Memory B cell (primary cell): ENCODE measurements at regions not wholly inside any gene's neighbourhood (a gene's known extent, or its start where the extent isn't known, plus 50 kb on each side); places are given as distances from the start of the nearest gene placed in this dataset.
"Not testable (repeated sequence)": the region's sequence is repeated elsewhere in the genome, so short reads cannot be mapped to it uniquely, and the experiment has no call there.

ENCODE experiments used
- ATAC-seq: fragments of 150-1000 bp; cut with Tn5 transposase; 2 replicates; pipeline ENCODE4 v1.10.0; 2021; ENCODE audit warnings: low read depth, mild to moderate bottlenecking, moderate library complexity
- DNase-seq, 2 donors: peaks; one replicate each; pipeline ENCODE4 v3.0.0; 2022; ENCODE audit warnings: low spot score in 2 of 2
- H3K27ac Mint-ChIP-seq: one replicate; pipeline ENCODE4 v1.8.0; 2022; ENCODE audit warnings: mild to moderate bottlenecking, moderate library complexity, mixed read lengths
- H3K27me3 Mint-ChIP-seq: one replicate; pipeline ENCODE4 v1.8.0; 2022; ENCODE audit warnings: mixed read lengths
- H3K36me3 Mint-ChIP-seq: one replicate; pipeline ENCODE4 v1.8.0; 2022; ENCODE audit warnings: mild to moderate bottlenecking, mixed read lengths
- H3K4me1 Mint-ChIP-seq: one replicate; pipeline ENCODE4 v1.8.0; 2022; ENCODE audit warnings: mixed read lengths
- H3K4me3 Mint-ChIP-seq: one replicate; pipeline ENCODE4 v1.8.0; 2022; ENCODE audit warnings: mild to moderate bottlenecking, moderate library complexity, mixed read lengths
- H3K9me3 Mint-ChIP-seq: one replicate; pipeline ENCODE4 v1.8.0; 2022; ENCODE audit warnings: mixed read lengths

- Mint-ChIP-seq H3K4me3 (no peak overlapping the region), H3K36me3 (no peaks in the 10 kb centered on the region), H3K27me3 (no peaks in the 10 kb centered on the region), H3K9me3 (peaks cover 6% of the 10 kb centered on the region), H3K4me1 (no peaks in the 10 kb centered on the region), H3K27ac (no peak overlapping the region)
- ATAC-seq (no peak), DNase-seq (no peak)
Measured at GRCh38 chr14:84927096-84927827, 602.7 kb upstream of the FLRT2 start.

- DNase-seq (no peak), ATAC-seq (no peak)
- H3K27me3 Mint-ChIP-seq = no peaks in the 10 kb centered on the region
- H3K4me1 Mint-ChIP-seq = no peaks in the 10 kb centered on the region
- H3K36me3 Mint-ChIP-seq = no peaks in the 10 kb centered on the region
- H3K9me3 Mint-ChIP-seq = peaks cover 11% of the 10 kb centered on the region
- H3K4me3 Mint-ChIP-seq = no peak overlapping the region
- no peak overlapping the region for H3K27ac Mint-ChIP-seq
Measured at GRCh38 chr14:84929086-84929485, 600.9 kb upstream of the FLRT2 start.

DNA sequence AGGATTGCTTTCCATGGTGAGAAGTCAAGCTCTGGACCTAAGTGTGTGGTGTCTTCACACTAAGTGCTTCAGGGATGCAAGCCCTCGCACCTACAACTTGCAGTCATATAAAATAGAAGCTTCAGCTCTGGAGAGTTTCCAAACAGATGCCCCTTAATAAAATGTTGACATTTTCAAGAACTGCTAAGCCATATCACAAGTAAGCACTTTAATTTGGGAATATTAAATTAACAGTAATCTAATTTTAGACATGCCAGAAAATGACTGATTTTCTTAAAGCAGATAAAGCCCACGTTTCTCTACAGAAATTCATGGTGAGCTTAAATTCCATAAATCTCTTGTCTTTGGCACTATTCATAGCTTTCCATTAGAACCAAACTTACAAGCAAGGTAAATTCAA, 600.1 kb upstream of the FLRT2 start:
- H3K4me1 Mint-ChIP-seq = no peaks in the 10 kb centered on the region
- peaks cover 8% of the 10 kb centered on the region for H3K9me3 Mint-ChIP-seq
- H3K27ac Mint-ChIP-seq = no peak overlapping the region
- H3K27me3 Mint-ChIP-seq = no peaks in the 10 kb centered on the region
- no peak for ATAC-seq
- DNase-seq = no peak
- no peaks in the 10 kb centered on the region for H3K36me3 Mint-ChIP-seq
- H3K4me3 Mint-ChIP-seq = no peak overlapping the region

DNA sequence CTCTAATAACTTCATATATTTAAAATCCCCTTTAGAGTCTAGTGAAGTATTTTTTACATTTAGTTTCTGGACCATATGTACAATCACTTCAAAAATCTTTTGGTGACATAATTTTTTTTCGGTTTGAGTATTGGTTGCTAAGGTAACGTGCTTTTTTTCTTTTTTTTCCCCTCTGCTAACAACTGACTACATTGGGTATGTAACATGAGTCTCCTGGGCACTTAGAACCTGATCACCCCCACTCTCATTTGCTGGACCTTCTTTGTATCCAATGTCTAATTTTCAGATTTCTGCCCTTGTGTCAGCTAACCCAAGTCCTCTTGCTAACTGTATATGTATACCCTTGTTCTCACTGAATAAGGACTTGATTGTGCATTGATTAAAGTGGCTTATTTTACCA, 592.9 kb upstream of the FLRT2 start:
- Mint-ChIP-seq H3K27ac (no peak overlapping the region), H3K36me3 (no peaks in the 10 kb centered on the region), H3K4me1 (no peaks in the 10 kb centered on the region), H3K4me3 (no peak overlapping the region), H3K9me3 (peaks cover 25% of the 10 kb centered on the region), H3K27me3 (no peaks in the 10 kb centered on the region)
- ATAC-seq (no peak), DNase-seq (no peak)

GRCh38 chr14:84937449-84937848, 592.5 kb upstream of the FLRT2 start:
- H3K27me3 Mint-ChIP-seq = no peaks in the 10 kb centered on the region
- no peaks in the 10 kb centered on the region for H3K36me3 Mint-ChIP-seq
- H3K4me3 Mint-ChIP-seq = no peak overlapping the region
- DNase-seq (no peak), ATAC-seq (no peak)
- peaks cover 21% of the 10 kb centered on the region for H3K9me3 Mint-ChIP-seq
- no peaks in the 10 kb centered on the region for H3K4me1 Mint-ChIP-seq
- no peak overlapping the region for H3K27ac Mint-ChIP-seq

DNA sequence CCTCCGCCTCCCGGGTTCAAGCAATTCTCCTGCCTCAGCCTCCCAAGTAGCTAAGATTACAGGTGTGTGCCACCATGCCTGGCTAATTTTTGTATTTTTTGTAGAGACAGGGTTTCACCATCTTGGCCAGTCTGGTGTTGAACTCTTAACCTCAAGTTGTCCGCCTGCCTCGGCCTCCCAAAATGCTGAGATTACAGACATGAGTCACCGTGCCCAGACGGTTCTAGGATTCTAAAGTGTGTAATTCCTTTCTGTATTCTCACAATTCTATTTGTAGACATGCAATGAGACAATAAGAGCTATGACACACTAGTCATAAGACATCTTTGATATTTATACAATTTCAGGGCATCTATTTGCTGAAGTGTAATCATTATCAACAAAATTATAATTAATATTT, 585.0 kb upstream of the FLRT2 start:
- not testable (repeated sequence) for H3K27me3 Mint-ChIP-seq, H3K4me1 Mint-ChIP-seq, ATAC-seq, H3K9me3 Mint-ChIP-seq, H3K4me3 Mint-ChIP-seq, H3K36me3 Mint-ChIP-seq, H3K27ac Mint-ChIP-seq, DNase-seq

DNA sequence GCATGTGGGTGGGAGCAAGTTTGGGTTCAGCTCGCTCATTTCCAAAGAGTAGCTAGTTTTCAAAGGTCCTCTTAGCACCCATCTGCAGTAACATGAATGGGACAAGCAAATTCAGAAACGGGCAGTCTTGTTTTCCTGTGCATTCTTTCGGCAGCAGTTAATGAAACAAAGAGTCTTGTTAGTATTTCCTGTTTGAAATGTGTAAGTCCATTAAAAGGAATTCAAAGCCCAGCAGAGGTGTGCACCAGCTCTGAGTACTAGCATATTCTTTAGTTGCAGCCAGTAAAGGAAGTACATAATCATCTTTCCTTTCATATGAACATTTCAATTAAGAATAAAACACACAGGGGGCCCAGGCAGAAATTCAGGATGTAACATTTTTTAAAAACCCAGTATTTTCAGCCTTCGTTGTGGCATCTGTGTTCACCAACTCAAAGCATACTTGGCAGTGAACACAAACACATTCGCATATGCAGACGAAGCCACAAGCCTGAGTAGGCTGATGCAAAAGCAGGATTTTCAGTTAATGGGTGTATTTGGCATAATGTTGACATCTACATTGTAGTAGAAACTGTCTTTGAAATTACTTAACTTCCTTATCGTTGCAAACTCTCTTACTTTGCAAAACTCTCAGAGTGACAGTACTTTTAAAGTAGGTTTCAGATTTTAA, 570.0 kb upstream of the FLRT2 start:
- DNase-seq (no peak), ATAC-seq (no peak)
- Mint-ChIP-seq H3K27ac (no peak overlapping the region), H3K9me3 (peaks cover 15% of the 10 kb centered on the region), H3K36me3 (no peaks in the 10 kb centered on the region), H3K4me1 (no peaks in the 10 kb centered on the region), H3K4me3 (no peak overlapping the region), H3K27me3 (no peaks in the 10 kb centered on the region)

DNA sequence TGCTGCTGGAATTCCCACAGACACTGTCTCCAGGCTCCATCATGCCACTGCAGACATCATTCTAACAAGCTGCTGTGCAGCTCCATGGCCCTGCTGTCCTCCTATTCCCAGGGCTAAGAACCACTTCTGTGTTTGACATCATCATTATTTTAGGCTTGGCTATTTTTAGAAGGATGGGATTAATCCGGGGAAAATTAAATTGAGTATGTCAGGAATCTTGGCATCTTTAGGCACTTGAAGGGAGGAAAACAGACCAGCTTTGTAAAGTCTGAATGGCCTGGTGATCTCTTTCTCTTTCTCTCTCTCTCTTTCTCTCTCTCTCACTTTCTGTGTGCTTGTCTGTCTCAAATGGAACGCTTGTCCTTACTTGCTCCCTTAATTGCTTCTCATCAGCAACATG, 568.3 kb upstream of the FLRT2 start:
- DNase-seq (no peak), ATAC-seq (no peak)
- no peaks in the 10 kb centered on the region for H3K36me3 Mint-ChIP-seq
- H3K9me3 Mint-ChIP-seq = peaks cover 13% of the 10 kb centered on the region
- no peak overlapping the region for H3K27ac Mint-ChIP-seq
- no peaks in the 10 kb centered on the region for H3K27me3 Mint-ChIP-seq
- H3K4me3 Mint-ChIP-seq = no peak overlapping the region
- no peaks in the 10 kb centered on the region for H3K4me1 Mint-ChIP-seq

DNA sequence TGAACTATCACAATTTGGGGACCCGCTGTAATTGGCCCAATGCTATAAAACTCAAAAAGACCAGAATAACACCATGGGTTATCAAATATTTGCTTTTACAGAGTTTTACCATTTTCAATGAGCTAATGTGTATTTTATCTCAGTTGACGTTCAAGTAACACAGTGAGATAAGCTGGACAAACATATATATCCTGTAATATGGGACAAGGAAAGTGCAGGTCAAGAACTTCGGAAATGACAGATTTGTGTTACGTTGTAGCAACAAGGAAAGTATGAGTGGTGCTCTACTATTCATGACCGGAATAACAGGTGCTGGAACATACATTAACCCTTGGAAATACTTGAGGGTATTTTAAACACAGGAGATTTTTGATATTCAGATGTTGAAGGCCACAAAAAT, 566.4 kb upstream of the FLRT2 start:
- H3K27me3 Mint-ChIP-seq = no peaks in the 10 kb centered on the region
- no peak overlapping the region for H3K27ac Mint-ChIP-seq
- no peak for DNase-seq
- no peak overlapping the region for H3K4me3 Mint-ChIP-seq
- H3K9me3 Mint-ChIP-seq = peaks cover 9% of the 10 kb centered on the region
- no peaks in the 10 kb centered on the region for H3K4me1 Mint-ChIP-seq
- no peak for ATAC-seq
- no peaks in the 10 kb centered on the region for H3K36me3 Mint-ChIP-seq

GRCh38 chr14:84965279-84965678, 564.7 kb upstream of the FLRT2 start:
- DNase-seq = no peak
- H3K4me1 Mint-ChIP-seq = no peaks in the 10 kb centered on the region
- ATAC-seq = no peak
- peaks cover 9% of the 10 kb centered on the region for H3K9me3 Mint-ChIP-seq
- no peak overlapping the region for H3K27ac Mint-ChIP-seq
- H3K27me3 Mint-ChIP-seq = no peaks in the 10 kb centered on the region
- H3K4me3 Mint-ChIP-seq = no peak overlapping the region
- H3K36me3 Mint-ChIP-seq = no peaks in the 10 kb centered on the region

GRCh38 chr14:84969501-84969900, 560.4 kb upstream of the FLRT2 start:
- Mint-ChIP-seq H3K27ac (no peak overlapping the region), H3K27me3 (no peaks in the 10 kb centered on the region), H3K36me3 (no peaks in the 10 kb centered on the region), H3K9me3 (peaks cover 8% of the 10 kb centered on the region), H3K4me3 (no peak overlapping the region), H3K4me1 (no peaks in the 10 kb centered on the region)
- ATAC-seq = no peak
- no peak for DNase-seq

- H3K27me3 Mint-ChIP-seq = no peaks in the 10 kb centered on the region
- DNase-seq = no peak
- no peaks in the 10 kb centered on the region for H3K36me3 Mint-ChIP-seq
Measured at GRCh38 chr14:84975241-84975902, 554.6 kb upstream of the FLRT2 start.

DNA sequence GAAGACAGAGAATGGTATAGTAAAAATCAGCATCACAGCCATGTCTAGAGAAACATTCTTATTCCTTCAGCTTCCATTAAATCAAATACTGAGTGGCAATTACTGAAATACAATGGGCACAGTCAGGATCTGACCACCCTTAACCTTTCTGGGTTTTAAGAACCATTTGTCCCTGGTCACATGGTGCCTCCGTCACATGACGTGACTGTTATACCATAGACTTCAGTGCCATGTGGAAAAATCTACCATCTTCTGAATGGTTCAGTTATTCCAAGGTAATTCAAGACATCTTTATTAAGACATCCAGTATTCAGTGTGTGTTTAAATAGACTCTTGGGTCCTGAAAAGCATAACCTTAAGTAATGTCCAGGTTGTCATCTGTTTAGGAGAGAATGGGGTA, 553.1 kb upstream of the FLRT2 start:
- Mint-ChIP-seq H3K27ac (no peak overlapping the region), H3K27me3 (no peaks in the 10 kb centered on the region), H3K9me3 (peaks cover 10% of the 10 kb centered on the region), H3K4me1 (no peaks in the 10 kb centered on the region), H3K36me3 (no peaks in the 10 kb centered on the region), H3K4me3 (no peak overlapping the region)
- DNase-seq (no peak), ATAC-seq (no peak)

More at GRCh38 chr14:84975241-84975902, 554.6 kb upstream of the FLRT2 start:
- Mint-ChIP-seq H3K4me1 (no peaks in the 10 kb centered on the region), H3K27ac (no peak overlapping the region), H3K9me3 (peaks cover 10% of the 10 kb centered on the region), H3K4me3 (no peak overlapping the region)
- no peak for ATAC-seq

DNA sequence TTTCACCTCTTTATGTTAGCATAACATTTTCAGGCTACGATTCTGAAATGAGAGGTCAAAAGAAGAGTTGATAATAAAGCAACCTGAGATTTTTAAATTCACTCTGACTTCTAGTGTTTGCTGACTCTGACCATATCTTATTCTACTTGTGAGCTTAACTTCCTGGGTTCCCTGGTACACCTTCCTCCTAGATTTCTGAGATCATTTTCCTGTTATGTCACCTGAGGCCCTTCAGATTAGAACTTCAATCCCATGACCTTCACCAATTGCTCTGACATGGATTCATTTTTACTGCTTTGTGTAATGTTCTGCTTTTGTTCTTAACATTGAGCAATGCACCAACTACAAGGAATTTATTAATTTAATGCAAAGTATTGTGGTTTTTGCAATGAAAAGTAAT, 542.9 kb upstream of the FLRT2 start:
- DNase-seq (no peak), ATAC-seq (no peak)
- Mint-ChIP-seq H3K4me1 (no peaks in the 10 kb centered on the region), H3K9me3 (peaks cover 2% of the 10 kb centered on the region), H3K27ac (no peak overlapping the region), H3K36me3 (no peaks in the 10 kb centered on the region), H3K4me3 (no peak overlapping the region), H3K27me3 (no peaks in the 10 kb centered on the region)
